ENCODE measurements at regions not wholly inside any gene's neighbourhood (a gene's known extent, or its start where the extent isn't known, plus 50 kb on each side); places are given as distances from the start of the nearest gene placed in this dataset.

GRCh38 chr4:84046551-84046950 lies 452.5 kb downstream of the NKX6-1 start:
- Histone ChIP-seq H4K20me1 (ENCODE audit: low read depth, low read length) (no peaks in the 10 kb centered on the region), H3K4me3 (ENCODE audit: insufficient read depth, low read length, poor library complexity, severe bottlenecking) (no peak overlapping the region), H3K9ac (ENCODE audit: low read length) (no peak overlapping the region), H3K27me3 (ENCODE audit: low read length) (no peaks in the 10 kb centered on the region), H3F3A (ENCODE audit: insufficient read depth) (no peaks in the 10 kb centered on the region), H3K9me2 (replicated peaks; ENCODE audit: insufficient read depth, low read length) (no peaks in the 10 kb centered on the region), H3K79me2 (ENCODE audit: insufficient read depth, low read length) (no peaks in the 10 kb centered on the region), H3K9me3 (ENCODE audit: insufficient read depth, low read length) (no peaks in the 10 kb centered on the region), H3K27ac (ENCODE audit: low read depth, low read length) (no peak overlapping the region), H3K4me2 (ENCODE audit: low read depth, low read length, poor library complexity, severe bottlenecking) (no peak overlapping the region), H3K36me3 (ENCODE audit: low read length) (no peaks in the 10 kb centered on the region), H2AFZ (ENCODE audit: low read depth, low read length, severe bottlenecking) (no peak overlapping the region)
- TF ChIP-seq EZH2phosphoT487 (conservative IDR thresholded peaks at IDR 0.05; ENCODE audit: low read length) = no peak
- TF ChIP-seq CTCF (IDR thresholded peaks at IDR 0.05; ENCODE audit: insufficient read depth, low read length, poor library complexity, severe bottlenecking) = no peak

DNA sequence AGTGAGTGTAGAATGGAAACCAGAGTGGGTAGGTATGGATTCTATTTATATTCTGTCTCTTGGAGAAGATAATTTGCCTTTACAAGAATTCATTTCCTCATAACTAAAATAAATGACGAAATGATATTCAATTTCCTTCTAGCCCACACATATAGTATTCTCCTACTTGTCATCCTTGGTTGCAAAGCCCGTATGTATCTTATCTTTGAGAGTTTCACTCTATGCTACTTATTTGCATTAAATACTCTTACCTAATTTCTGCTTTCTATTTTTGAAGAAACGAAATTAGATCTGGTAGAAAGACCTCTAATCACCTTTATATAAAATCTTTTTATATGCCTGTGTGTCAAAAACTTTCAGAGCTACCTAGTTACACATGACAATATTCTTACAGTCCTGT lies 457.7 kb downstream of the NKX6-1 start:
- no peaks in the 10 kb centered on the region for H3K79me2 ChIP-seq (ENCODE audit: insufficient read depth, low read length)
- no peaks in the 10 kb centered on the region for H3K9me2 ChIP-seq (replicated peaks; ENCODE audit: insufficient read depth, low read length)
- no peaks in the 10 kb centered on the region for H3K36me3 ChIP-seq (ENCODE audit: low read length)
- H3F3A ChIP-seq (ENCODE audit: insufficient read depth) = no peaks in the 10 kb centered on the region
- H3K9ac ChIP-seq (ENCODE audit: low read length) = no peak overlapping the region
- no peak overlapping the region for H2AFZ ChIP-seq (ENCODE audit: low read depth, low read length, severe bottlenecking)
- H4K20me1 ChIP-seq (ENCODE audit: low read depth, low read length) = no peaks in the 10 kb centered on the region
- H3K27me3 ChIP-seq (ENCODE audit: low read length) = no peaks in the 10 kb centered on the region
- H3K27ac ChIP-seq (ENCODE audit: low read depth, low read length) = no peak overlapping the region
- no peak overlapping the region for H3K4me2 ChIP-seq (ENCODE audit: low read depth, low read length, poor library complexity, severe bottlenecking)
- TF ChIP-seq EZH2phosphoT487 (conservative IDR thresholded peaks at IDR 0.05; ENCODE audit: low read length) (no peak), CTCF (IDR thresholded peaks at IDR 0.05; ENCODE audit: insufficient read depth, low read length, poor library complexity, severe bottlenecking) (no peak)
- H3K9me3 ChIP-seq (ENCODE audit: insufficient read depth, low read length) = no peaks in the 10 kb centered on the region
- no peak overlapping the region for H3K4me3 ChIP-seq (ENCODE audit: insufficient read depth, low read length, poor library complexity, severe bottlenecking)

- Histone ChIP-seq H3K9me2 (replicated peaks; ENCODE audit: insufficient read depth, low read length) (no peaks in the 10 kb centered on the region), H3K9me3 (ENCODE audit: insufficient read depth, low read length) (no peaks in the 10 kb centered on the region), H4K20me1 (ENCODE audit: low read depth, low read length) (no peaks in the 10 kb centered on the region), H3K36me3 (ENCODE audit: low read length) (no peaks in the 10 kb centered on the region), H3K79me2 (ENCODE audit: insufficient read depth, low read length) (no peaks in the 10 kb centered on the region), H3K27me3 (ENCODE audit: low read length) (no peaks in the 10 kb centered on the region), H3K4me3 (ENCODE audit: insufficient read depth, low read length, poor library complexity, severe bottlenecking) (no peak overlapping the region), H3K9ac (ENCODE audit: low read length) (no peak overlapping the region), H3K27ac (ENCODE audit: low read depth, low read length) (no peak overlapping the region), H3K4me2 (ENCODE audit: low read depth, low read length, poor library complexity, severe bottlenecking) (no peak overlapping the region), H3F3A (ENCODE audit: insufficient read depth) (no peaks in the 10 kb centered on the region), H2AFZ (ENCODE audit: low read depth, low read length, severe bottlenecking) (no peak overlapping the region)
- no peak for TF ChIP-seq CTCF (IDR thresholded peaks at IDR 0.05; ENCODE audit: insufficient read depth, low read length, poor library complexity, severe bottlenecking)
- no peak for TF ChIP-seq EZH2phosphoT487 (conservative IDR thresholded peaks at IDR 0.05; ENCODE audit: low read length)
Observed at GRCh38 chr4:84035568-84035967, 463.5 kb downstream of the NKX6-1 start.

DNA sequence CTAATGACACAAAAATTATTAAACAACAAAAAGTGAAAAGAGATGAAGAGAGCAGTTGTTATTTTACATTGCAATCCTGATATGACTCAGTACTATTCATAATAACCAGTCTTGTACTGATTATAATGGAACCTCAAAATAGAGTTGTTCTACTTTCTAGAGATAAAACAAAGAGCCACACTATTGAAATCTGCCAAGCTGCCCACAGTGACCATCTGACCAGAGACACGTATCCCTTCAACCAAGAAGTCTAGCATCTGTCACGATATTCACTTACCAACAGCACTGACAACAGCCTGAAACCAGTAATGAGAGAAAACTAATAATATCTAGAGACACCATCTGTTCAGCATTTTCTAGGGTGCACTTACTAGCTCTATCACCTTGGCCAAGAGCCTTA lies 466.7 kb downstream of the NKX6-1 start:
- Histone ChIP-seq H2AFZ (ENCODE audit: low read depth, low read length, severe bottlenecking) (no peak overlapping the region), H4K20me1 (ENCODE audit: low read depth, low read length) (no peaks in the 10 kb centered on the region), H3K27ac (ENCODE audit: low read depth, low read length) (no peak overlapping the region), H3K9me2 (replicated peaks; ENCODE audit: insufficient read depth, low read length) (no peaks in the 10 kb centered on the region), H3K79me2 (ENCODE audit: insufficient read depth, low read length) (no peaks in the 10 kb centered on the region), H3K9ac (ENCODE audit: low read length) (no peak overlapping the region), H3K4me3 (ENCODE audit: insufficient read depth, low read length, poor library complexity, severe bottlenecking) (no peak overlapping the region), H3K9me3 (ENCODE audit: insufficient read depth, low read length) (no peaks in the 10 kb centered on the region), H3K4me2 (ENCODE audit: low read depth, low read length, poor library complexity, severe bottlenecking) (no peak overlapping the region), H3K36me3 (ENCODE audit: low read length) (no peaks in the 10 kb centered on the region), H3F3A (ENCODE audit: insufficient read depth) (no peaks in the 10 kb centered on the region), H3K27me3 (ENCODE audit: low read length) (no peaks in the 10 kb centered on the region)
- TF ChIP-seq CTCF (IDR thresholded peaks at IDR 0.05; ENCODE audit: insufficient read depth, low read length, poor library complexity, severe bottlenecking) = no peak
- TF ChIP-seq EZH2phosphoT487 (conservative IDR thresholded peaks at IDR 0.05; ENCODE audit: low read length) = no peak

Measured in SU-DHL-6 (cell line).